ENCODE measurements at regions not wholly inside any gene's neighbourhood (a gene's known extent, or its start where the extent isn't known, plus 50 kb on each side); places are given as distances from the start of the nearest gene placed in this dataset.

DNA sequence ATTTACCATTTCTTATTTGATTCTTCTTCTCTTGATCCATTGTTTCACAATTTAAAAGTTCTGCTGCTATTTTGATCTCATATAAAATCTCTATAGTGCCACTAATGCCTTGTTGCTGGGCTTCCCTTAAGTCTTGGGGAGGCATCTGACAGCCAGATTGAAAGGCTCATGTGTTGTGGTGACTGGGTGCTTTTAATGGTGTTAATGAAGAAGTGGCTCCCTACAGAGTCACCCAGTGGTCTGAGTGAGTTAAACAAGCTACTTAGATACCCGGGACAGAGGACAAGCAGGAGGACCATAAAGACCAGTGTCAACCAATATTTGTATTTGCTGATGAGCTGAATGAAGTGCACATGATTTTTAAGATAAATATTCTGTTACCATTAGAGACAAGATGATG is 176.4 kb upstream of the HABP2 start:
- DNase-seq, result no peak

DNA sequence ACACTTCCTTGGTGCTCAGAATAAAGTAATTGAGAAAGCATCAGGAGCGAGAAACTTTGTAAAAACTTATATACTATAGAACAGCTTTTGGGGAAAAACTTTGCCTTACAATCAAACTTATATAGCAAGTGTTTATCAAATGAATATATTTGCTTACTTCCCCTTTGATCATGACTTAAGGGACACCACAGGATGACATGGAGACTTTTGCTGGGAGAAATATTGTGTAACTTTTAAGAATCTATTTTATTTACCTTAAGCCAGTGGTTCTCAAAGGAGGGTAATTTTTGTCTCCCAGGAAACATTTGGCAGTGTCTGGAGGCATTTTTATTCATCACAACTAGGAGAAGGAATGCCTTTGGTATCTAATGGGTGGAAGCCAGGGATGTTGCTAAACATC is 173.8 kb upstream of the HABP2 start:
- no peak for DNase-seq

DNA sequence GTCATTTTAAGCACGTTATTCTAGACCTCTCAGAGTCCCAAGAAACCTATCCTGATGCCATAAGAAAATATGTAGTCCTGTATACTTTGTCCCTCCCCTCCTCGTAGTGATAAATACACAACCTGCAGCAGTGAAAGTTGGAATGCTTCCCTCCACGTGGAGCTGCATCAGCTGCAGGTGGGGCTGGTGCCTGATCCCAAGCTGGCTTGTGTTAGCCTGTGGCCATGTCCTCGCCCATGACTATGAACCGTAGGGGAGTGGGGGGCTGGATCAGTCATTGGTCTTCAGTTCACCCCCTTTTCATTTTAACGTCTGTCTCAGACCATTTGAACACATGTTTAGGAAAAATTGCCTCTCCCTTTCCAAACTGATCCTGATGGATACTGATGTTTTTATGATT is 171.4 kb upstream of the HABP2 start:
- DNase-seq, result no peak

DNA sequence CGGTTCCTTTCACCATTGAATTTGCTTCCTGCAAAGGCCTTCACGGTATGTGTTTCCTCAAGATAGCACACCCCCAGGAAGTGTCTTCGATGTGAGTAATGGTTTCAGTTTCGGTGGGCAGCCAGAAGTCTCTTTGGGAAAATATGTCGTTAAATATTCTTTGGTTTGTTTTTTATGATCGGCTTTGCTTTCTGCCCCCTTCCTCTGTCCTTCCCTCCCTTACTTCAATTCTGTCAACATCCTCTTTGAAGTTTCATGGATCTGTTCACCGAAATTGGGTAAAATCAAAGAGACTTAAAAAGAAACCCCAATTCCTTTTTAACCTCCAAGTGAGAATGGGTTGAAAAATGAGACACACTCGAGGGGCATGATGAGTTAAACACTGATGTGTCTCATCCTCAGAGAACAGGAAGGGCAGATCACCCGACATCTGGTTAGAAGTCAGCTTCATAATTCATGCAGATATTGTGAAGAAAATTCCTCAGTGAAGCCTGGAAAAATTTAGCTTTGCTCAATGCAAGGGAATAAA is 170.8 kb upstream of the HABP2 start:
- DNase-seq, result no peak

DNA sequence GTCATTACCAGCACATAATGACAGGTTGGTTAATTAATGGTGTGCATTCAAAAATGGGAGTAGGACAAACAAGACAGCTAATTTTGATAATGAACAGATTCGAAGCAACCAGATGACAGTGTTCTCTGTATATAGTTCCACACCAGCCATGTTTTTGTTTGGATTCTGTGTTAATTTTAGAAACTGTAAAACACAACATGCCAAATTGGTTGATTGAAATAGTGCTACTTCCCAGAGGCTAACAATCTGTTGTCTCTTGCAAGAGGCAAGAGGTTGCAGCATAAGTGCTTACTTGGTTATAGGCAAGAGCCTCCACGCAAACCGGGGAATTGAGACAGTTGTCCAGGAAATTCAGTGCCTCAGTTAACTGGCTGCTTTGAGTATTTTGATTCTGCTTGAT is 170.2 kb upstream of the HABP2 start:
- DNase-seq, result no peak

DNA sequence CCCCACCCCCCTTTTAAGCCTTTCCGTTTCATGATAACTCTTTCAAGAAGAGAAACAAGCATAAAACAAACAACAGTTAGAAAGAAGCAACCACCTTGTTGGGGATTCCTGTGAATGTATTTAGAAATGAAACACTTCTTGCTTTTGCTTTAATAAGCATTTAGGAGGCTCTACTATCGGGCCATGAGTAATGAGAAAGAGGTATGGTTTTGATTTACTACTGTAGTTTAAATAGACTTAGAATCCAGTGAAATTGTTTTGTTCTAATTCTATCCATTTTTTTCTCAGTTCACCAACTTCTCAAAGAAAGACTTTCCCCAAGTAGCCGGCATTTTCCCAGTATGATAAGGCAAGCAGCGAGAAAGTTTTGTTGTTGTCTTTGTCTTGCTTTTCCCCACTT is 168.7 kb upstream of the HABP2 start:
- DNase-seq, result no peak

DNA sequence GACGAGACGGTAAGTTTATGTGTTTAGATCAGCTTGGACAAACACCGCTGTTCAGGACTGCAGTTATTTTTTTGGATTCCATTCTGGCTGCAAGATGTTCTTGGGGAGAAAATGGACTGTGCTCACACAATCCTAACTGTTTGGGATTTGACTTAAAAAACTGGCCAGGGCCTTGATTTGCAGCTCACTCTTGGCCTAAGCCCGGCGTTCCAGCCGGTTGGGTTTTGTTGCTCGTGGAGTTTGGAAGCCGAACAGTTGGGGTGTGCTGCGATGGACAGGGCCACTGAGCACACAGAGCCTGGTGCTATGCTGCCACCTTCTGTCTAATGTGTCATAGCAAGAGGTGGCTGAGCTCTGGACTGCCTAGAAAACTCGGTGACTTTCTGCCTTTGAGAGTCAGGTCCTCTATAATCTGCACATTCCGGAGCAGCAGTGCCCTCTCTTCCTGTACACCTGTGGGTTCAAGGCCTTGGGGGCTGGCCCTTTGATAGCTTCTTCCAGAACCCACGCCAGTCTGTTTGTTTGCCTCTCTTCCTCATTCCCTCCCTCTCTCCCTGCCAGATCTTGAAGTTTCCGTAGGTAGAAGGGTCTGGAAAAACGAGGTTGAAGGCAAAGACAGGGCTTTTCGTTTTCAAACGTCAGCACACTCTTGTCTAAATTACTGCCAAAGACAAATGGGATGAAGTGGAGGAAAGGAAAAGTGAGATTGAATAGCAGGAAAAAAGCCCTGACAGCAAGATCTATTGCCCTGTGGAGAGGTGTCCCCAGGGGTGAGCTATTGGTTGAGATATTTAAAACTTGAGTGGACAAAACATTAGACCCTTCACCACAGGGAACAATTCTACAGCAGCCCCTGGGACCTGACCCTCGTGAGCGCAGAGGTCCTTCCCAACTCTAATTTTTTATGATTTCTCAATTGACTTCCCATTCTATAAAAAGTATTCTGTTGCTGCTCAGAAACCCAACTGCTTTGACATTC is 167.5 kb upstream of the HABP2 start:
- no peak for DNase-seq

DNA sequence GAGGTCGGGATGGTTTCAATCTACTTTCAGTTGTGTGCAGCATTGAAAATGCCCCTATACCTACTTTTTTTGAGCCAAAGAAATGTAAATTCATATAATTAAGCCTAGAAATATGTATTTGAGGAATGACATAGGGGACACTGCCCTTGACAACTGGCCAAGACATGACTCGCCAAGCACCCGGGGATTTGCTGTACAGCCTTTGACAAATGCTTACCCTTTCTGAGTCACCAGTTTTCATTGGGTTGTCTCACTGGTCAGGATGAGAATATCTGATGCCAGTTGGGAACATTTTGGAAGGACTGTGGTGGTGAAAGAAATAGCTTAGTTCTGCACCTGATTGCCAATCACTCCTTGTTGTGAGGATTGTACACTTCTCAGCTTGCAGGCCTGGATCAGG is 166.8 kb upstream of the HABP2 start:
- no peak for DNase-seq

DNA sequence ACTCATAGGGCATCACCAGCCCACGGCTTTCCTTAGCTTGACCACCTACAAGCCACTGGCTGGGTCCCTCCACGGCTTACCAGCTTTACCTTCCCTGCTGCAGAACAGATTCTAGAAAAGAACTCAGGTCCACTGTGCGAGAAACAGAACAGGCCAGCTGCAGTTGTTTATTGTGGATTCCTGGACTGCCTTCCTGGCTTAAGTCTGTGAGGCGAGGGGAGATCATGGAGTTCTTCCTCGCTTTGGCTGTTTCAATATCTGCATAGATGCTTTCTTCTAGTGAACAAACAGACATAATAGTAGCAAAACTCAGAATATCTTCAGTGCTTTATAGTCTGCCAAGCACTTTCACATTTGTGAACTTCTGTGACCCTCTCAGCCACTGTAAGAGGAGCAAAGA is 162.9 kb upstream of the HABP2 start:
- no peak for DNase-seq

DNA sequence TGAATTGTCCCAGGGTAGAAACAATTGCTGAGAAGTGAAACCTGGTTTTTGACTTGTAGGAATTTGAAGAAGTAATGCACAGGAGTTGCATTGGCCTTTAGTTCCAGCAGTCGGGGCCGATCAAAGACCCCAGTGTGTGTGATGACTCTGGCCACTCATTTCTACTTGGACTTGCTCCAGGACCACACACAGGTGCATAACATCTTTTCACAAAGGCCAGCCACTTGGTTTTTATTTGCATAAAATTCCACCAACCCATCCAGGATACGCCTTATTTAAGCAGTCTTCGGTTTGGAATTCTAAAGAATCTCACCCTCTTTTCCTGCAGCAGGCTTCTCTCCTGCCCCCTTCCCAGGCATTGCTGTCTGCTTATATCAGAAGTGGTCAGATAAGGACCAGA is 162.0 kb upstream of the HABP2 start:
- no peak for DNase-seq

DNA sequence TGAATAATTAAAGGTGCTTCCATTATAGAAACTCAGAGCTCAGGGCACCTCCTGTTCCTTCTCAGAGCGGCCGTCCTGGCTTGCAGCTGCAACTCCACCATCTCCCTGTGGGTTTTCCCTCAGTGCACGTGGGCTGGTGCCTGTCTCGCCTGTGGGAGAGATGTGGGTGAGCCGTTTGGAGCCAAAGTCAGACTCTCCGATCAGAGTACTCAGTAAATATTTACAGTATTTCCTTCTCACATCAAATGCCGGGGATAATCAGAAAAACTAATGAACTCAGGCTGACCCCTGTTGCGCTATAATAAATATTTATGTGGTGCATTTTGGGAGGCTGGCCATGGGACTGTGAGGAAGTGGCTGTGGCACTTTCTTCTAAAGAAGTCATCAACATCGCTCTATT is 155.8 kb upstream of the HABP2 start:
- DNase-seq, result no peak

DNA sequence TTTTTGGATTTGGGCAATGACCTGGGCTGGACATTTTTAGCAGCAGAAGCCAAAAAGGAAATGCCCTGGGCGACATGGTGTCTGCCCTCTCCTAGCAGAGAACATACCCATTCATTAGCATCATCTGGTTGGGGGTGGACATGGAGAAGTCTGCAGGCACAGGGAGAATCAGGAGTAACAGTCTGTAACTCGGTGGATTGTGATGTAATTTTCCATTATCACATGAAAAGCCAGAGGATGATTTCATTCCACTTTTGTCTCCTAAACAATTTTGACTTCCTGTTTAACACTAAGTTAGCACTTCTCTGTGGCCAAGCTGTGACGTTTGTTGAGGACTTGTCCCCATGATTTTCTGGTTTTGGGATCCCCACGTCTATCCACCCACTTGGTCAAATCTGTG is 153.8 kb upstream of the HABP2 start:
- no peak for DNase-seq

DNA sequence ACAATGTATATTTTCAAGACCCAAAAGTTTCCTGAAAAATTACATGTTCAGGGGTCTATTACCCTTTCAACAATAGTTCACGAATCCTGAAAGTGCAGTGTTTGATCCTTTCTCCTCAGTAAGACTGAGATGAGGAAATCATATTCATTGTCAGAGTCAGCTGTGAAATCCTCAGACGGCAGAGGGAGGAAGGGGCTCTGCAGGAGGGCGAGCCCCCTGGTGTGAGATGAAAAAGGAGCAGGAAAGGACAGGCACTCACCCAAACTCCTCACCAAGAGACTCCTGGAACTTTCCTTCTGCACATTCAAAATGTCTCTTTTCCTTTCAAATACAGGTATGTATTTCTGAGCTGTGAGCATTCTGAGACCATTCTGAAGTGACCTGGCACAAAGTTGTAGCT is 150.3 kb upstream of the HABP2 start:
- DNase-seq, result no peak

DNA sequence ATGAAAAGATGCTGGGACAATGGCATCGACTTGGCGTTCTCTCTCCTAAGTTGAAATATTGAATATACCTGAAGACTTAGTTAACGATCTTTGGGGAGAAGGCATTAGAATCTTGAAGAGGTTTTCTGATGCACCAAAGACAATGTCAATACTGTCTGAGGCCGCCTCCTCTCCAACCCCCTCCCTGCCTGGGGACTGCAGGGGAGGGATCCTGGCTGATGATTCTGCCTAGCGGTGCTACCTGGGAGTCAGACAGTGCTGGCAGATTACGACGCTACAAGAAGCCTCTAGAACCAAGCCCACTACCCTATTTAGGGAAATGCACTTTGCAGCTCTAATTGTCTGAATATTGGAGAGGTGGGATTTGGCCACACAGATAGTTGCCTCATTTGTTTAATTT is 145.6 kb upstream of the HABP2 start:
- no peak for DNase-seq

DNA sequence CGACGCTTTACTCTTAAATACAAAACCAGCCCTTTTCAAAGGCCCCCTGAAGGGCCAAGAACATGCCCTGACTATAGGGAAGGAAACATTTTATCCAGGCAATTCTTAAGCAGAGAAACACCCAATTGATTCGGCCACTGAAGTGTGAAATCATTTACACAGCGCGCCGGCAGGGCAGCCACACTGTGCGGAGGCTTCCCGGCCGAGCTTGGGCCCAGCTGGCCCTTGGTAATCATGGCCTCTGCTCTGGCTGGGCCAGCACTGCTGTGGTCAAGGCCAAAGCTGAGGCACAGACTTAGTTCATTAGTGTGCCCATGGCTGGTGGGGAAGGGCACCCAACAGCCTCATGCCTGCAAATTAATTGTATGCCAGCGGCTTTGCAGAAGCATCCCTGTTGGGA is 143.7 kb upstream of the HABP2 start:
- DNase-seq, result no peak

DNA sequence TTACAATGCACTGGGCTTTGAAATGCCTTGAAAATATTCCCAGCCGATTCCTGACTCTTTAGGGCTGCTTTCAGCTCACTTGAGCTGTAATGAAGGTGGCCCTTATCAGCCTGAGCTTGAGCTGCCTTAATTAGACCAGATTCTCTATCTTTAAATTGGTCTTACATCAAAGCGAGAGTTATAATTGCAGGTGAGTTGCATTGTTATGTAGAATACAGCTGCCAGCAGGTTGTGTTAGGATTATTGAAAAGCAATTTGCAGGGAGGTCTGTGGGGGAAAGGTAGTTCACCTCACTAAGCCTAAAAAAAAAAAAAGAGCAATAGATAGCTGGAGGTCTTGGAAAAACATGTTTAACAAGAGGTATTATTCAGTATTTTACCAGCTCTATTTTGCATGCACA is 142.2 kb upstream of the HABP2 start:
- DNase-seq, result no peak

DNA sequence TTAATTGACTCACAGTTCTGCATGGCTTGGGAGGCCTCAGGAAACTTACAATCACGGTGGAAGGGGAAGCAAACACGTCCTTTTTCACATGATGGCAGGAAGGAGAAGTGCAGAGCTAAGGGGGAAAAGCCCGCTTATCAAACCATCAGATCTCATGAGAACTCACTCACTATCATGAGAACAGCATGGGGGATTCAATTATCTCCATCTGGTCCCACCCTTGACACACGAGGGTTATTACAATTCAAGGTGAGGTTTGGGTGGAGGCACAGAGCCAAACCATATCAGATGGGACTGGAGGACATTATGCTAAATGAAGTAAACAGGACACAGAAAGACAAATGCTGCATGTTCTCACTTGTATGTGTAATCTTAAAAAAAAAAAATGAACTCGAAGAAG is 141.4 kb upstream of the HABP2 start:
- no peak for DNase-seq

DNA sequence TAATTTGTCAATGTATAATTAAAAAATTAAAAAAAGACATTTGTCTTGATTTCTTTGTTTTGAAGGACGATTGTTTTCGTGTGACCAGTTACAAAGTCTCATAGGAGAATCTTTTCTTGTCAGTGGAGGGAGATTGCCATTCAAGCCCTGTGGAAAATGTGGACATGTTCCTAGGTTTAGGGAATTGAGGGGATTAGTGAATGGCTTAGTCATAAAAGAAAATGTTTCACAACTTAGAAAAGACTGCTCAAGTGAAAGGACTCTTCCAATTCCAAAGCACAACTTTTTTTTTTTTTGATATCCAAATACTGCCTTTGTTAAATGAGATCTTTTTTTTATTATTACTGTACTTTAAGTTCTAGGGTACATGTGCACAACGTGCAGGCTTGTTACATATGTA is 140.7 kb upstream of the HABP2 start:
- no peak for DNase-seq

DNA sequence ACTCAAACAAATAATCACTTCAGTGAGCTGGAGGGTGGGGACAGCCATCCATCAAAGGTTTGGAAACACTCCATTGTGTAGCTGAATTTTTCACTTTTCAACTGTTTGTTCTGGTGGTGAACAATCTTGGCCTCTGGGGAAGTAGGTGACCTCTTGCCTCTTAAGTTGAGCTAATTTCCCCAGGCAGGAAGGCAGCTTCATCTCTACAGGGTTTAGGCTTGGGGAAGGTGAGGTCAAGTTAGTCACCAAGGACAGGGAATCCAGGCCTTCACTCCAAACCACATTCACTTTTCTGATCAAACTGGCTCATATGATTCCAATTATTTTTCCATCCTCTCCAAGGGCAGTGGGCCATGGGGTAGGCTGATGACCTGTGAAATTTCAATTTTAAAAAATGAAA is 138.3 kb upstream of the HABP2 start:
- DNase-seq, result no peak

DNA sequence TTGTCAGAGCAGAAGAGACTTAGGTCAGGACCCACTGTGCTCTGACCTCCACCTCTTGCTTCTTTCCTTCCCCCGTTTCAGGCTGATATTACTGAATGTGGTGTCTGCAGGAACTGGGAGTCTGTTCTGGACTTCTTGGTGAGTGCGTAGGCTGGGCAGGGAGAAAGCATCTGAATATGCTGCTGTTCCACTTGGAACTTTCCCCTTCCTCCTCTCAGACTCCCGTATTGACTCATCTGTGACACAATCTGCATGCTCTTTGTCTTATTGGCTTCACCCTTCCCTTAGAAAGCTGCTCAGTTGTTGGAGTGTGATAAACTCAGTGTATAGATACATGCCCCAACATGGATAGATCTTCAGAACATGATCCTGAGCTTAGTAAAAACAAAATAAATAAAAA is 137.6 kb upstream of the HABP2 start:
- DNase-seq, result no peak

DNA sequence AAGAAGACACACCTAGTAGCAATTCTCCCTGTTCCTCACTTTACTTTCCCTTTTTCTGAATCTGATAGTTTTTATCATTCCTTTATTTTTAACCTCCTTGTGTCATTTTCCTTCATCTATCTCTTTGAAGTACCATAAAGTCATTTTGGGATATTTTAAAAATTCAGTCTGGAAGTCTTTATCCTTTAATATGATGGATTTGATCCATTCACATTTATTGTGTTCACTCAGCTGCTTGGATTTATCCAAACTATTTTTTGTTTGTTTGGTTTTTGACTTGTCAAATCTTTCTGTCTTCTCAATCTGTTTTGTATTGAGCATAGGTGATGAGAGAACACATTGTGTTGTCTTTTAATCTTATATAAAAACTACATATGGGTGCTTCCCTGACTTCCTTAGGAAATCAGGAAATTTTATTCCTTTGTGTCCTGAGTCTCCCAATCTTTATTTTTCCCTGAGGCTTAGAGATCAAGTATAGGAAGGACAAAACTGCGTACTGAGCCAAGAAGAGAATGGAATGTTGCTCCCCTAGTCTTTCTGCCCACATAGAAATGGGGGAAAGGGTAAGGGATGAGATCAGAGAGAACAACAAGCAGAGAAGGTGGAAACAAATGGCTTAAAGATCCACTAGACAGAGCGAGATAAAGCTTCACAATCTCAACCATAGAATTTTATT is 132.7 kb upstream of the HABP2 start:
- no peak for DNase-seq

DNA sequence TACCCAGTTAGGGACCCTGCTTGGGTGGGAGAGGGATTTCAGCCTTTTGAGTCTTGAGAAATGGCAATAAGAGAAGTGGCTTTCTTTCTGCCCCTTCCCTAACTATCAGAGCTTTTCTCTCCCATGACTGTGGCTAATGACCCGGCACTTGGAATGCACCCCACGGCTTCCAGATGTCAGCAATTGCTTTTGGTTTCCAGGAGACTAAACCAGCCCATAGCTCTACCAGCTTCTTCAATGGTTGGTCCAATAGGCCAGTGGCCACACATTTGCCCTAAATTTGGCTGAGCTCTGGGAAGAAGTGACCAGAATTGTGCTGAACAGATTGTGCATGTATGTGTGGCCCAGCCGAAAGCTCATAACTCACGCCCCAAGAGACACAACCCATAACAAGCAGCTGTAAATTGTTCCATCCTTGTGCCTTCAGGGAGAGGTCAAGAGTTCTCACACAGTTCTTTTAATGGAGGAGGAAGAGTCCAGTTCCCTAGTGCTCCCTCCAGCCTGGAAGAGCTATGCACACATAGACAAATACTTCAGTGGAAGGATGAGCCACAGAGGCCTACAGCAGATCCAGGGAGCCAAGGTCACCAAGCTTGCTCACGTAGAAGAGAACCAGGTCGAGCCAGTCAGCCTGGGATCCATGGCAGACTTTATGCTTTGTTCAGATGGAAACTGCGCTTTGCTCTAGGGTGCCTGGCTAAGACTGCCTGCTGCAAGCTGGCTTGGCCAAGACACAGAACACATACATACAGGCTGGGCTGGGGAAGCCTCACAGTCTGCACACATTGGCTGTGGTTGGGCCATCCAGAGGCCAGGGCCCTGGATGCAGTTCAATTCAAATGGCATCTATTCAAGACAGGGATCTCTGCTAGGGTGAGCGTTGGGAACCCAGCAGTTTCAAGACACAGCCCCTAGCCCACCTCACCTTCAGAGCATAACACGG is 131.8 kb upstream of the HABP2 start:
- DNase-seq, result no peak

DNA sequence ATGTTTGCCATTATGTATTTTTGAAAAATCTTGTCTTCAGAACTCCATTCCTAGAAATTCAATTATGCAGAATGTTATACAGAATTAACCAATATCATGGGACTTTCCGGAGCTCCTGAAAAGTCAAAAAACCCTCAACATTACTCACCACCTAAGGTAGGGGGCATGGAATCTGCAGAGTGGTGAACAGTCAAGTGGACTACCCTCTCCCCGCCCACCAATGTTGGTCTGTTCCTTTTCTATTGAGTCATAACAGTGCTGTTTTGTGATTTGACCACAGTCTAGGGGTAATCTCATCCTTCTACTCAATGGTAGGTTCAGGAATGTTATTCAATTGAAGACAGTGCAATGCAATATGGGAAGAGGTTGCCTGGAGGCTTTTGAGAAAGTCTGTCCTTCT is 130.5 kb upstream of the HABP2 start:
- no peak for DNase-seq
